ENCODE measurements at regions not wholly inside any gene's neighbourhood (a gene's known extent, or its start where the extent isn't known, plus 50 kb on each side); places are given as distances from the start of the nearest gene placed in this dataset.
"Not testable (repeated sequence)": the region's sequence is repeated elsewhere in the genome, so short reads cannot be mapped to it uniquely, and the experiment has no call there.

DNA sequence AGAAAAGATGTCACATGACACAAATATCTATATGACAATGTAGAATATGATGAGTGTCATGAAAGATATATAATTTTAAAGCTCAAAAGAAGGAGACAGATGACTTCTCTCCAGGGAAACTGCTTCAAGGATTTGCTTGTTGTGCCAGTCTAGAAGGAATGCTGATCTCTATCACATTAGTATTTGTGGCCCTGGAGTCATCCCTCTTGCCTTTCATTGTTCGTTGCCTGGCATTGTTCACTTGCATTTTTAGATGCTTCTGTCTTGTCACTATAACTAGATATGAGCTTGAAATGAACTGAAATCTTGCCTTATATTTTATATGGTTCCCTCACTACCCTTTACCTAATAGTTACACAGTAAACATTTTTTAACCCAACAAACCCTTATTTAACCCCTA lies 207.5 kb downstream of the ZNF608 start:
- no peak for DNase-seq

DNA sequence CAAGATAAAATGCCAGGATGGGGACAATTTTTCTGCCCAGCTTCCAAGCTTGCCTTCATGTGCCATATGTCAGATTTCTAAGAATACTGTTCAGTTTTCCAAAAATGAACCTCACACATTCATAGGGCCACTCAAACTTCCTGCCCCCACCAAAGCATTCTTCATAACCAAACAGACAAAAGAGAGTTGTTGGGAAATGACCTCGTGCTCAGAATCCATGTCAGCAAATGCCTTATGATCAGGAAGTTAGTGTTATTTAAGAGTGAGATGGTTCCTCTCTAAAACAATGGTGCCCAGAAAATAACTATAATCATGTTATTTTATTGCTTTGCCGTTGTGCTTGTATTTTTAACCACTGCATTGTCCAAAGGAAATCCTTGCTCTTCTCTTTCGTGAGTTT lies 208.2 kb downstream of the ZNF608 start:
- DNase-seq, result no peak

DNA sequence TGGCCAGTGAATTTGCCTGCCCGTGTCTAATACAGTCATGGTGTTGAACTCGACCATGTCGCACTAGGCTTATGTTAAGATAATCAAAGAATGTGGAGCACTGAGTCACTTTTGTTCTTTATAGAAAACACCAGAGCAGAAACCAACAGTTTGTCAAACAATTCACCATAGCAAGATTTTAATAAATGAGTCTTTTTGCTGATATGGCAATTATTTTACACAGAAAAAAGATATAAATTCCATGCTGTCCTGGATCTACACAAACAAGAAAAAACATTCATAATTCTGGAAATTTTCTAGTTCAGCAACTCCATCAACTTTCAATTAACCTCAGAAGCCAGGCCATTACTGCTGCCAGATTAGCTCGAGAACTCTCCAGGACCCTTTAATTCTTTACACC lies 208.9 kb downstream of the ZNF608 start:
- no peak for DNase-seq

DNA sequence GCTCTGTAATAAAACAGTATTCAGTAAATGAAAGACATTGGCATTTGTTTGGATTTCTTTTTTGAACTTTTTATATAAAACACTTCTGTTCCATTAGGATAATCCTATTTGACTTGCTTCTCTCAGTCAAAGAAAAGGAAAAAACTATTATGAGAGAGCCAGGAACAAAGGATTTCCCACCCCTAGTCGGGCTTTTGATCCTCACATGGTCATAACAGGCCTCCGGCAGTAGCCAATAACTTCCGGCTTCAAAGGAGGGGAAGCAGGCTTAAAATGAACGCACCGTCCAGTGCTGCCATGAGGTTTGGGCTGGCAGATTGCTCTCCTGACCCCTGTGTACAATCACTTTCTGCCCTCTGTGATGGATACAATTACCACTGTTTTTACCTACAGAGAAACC lies 209.3 kb downstream of the ZNF608 start:
- DNase-seq, result no peak

DNA sequence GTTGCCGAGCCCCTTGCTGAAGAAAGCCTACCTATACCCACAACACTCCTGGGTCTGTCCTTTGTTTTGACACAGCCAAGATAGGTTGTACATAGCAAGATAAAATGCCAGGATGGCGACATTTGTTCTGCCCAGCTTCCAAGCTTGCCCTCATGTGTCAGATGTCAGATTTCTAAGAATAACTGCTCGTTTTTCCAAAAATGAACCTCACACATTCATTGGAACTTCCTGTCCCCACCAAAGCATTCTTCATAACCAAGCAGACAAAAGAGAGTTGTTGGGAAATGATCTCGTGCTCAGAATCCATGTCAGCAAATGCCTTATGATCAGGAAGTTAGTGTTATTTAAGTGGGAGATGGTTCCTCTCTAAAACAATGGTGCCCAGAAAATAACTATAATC lies 210.1 kb downstream of the ZNF608 start:
- DNase-seq, result no peak

DNA sequence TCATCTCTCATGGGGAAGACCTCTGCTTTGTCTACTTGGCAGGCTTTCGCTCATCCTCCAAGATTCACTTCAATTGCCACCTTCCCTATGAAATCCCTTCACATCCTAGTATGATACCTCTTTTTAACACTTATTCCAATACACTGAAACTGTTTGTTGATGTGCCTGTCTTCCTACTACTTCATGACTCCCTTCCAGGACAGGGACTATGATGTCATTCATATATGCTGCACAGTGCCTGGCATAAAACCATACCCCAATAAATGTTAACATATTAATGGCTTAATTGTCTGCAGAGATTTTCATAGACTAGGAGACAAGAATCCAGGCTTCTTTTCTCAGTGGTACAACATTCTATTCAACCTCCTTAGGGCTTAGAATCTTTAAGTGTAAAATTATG lies 215.5 kb downstream of the ZNF608 start:
- no peak for DNase-seq

DNA sequence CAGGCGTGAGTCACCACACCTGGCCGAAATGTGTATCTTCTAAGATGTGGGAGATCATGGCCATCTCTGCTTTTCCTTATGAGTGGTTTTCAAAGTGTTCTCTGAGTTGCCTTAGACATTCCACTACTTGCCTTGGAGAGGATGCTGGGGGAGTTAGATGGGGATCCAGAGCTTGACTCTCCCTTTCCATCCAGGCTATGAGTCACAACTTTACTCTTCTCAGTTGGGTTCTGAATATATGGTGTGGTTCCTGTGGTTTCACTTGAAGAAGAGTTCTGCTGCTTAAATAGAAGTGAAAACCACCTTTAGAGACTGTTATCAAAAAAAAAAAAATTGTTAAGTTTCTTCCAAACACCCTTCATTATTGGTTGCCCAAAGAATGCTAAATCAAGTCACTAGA lies 217.6 kb downstream of the ZNF608 start:
- no peak for DNase-seq

DNA sequence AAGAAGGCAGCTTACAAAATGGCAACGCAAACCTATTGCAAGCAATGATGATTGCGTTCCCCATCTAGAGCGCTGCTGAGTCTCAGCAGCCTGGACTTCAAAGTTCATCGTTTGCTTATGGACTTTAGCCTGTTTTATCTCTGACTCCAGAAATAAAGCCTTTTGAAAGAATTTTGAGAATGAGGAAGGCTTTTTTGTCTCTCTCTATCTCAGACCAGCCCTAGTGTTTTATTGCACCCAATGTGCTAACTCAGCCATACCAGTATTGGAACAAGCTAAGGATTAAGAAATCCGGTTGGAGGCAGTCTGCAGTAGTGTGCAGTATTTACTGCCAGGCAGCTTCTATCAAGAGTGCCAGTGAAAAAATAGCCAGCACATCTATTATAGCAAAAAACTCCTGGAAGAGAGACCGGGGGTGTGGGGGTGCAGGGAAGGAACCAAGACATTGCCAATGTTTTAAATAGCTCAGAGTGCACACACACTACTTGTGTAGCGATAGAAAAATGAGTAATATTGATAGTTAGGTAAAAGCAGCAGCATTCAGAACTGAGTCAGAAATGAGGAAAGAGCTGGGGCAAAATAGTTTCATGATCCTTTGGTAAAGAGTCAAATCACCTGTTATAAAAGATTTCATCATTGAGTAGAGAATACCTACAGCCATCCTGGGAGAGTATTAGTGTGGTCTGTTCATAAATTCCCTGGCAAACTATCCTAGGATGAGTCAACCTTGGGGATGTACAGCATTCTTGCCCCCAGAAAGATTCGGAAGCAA lies 219.0 kb downstream of the ZNF608 start:
- DNase-seq, result no peak

DNA sequence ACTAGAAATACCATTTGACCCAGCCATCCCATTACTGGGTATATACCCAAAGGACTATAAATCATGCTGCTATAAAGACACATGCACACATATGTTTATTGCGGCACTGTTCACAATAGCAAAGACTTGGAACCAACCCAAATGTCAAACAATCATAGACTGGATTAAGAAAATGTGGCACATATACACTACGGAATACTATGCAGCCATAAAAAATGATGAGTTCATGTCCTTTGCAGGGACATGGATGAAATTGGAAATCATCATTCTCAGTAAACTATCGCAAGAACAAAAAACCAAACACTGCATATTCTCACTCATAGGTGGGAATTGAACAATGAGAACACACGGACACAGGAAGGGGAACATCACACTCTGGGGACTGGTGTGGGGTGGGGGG lies 220.4 kb downstream of the ZNF608 start:
- not testable (repeated sequence) for DNase-seq

DNA sequence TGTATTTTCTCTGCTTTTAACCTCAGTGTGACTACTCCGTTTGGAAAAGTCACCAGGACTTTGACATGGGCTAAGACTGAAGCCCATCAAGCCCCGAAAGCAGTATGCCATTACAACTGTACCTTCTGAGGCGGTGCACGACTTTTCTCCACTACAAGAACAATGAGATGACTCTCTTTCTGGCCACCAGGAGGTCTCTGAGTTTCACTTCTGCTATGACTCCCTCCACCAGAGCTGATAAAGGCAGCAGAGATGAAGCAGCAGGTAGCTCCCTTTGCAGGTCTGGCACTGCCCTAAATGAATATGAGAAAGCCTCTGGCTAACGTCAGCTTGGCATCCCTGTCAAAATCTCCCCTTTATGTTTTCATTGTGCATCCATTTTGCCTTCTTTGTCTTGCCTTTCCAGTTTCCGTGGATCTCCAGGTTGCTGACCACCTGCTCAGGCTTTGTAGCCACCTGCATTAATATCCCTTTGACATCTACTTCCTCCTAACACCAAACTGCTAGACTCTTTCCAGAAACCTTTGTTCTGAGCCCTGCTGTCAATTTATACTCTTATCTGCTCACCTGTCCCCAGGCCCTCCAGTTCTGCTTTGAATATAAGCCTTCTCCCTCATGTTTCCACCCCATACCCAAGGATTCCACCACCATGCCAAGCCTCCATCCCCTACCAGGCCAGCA lies 221.7 kb downstream of the ZNF608 start:
- no peak for DNase-seq

DNA sequence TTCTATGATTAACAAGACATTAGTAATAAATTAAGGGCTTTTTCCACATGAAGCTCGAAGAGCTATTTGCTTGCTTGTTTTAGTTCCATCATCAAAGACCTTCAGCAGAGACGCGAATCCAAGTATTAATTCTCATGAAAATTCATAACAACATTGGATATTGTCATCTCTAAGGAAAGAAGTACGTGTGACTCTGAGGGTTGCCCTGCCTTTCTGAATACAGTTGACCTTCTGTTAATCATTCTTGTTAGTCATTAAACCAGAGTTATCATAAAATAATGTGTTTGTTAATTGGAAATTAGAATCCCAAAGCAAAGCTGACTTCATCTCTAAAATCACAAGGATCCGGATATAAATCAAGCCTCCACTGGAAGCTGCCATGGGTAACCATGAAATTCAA lies 222.5 kb downstream of the ZNF608 start:
- no peak for DNase-seq

DNA sequence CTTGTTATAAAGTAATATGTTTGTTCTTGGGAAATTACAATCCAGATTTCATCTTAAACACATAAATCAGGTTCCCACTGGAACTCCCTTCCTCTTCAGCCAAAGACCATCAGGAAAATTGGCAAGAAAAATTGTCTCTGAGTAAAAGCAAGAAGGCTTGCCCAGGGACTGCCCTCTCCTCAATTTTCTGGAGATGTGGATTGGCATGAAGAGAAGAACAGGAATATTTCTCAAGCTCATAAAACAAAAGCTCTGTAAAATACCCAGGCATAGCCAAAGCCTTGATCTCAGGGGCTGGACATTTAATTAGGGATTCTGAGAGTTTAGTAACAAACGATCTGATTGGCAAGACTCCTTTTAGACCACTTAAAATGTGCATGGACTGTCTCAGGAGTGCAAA lies 223.4 kb downstream of the ZNF608 start:
- DNase-seq, result no peak

DNA sequence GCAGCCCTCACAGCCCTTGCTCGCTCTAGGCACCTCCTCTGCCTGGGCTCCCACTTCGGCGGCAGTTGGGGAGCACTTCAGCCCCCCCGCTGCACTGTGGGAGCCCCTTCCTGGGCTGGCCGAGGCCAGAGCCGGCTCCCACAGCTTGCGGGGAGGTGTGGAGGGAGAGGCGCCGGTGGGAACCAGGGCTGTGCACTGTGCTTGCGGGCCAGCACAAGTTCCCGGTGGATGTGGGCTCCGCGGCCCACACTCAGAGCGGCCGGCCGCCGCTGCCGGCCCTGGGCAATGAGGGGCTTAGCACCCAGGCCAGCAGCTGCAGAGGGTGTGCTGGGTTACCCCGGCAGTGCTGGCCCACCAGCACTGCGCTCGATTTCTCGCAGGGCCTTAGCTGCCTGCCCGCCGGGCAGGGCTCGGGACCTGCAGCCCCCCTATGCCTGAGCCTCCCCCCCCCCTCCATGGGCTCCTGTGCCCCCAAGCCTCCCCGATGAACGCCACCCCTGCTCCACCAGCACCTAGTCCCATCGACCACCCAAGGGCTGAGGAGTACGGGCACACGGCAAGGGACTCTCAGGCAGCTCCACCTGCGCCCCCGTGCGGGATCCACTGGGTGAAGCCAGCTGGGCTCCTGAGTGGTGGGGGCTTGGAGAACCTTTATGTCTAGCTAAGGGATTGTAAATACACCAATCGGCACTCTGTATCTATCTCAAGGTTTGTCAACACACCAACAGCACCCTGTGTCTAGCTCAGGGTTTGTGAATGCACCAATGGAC lies 224.8 kb downstream of the ZNF608 start:
- no peak for DNase-seq

DNA sequence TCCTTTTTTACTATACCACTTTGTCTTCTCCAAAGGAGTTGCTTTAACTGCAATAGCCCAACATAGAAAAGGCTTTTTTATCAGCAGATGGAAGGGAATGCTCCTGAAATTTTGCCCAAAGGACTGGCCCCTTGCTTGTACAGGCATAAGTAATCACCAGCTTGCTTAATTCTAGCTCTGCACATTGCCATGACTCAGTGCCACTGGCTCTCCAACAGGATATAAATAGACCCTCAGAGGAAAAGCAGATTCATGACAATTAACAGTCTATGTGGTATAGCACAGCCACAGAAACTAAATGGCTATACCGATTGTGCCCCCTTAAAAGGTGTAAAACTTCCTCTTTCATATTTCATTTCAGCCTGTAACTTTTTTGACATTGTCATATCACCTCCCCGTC lies 227.0 kb downstream of the ZNF608 start:
- peak; percentile 13 for DNase-seq

DNA sequence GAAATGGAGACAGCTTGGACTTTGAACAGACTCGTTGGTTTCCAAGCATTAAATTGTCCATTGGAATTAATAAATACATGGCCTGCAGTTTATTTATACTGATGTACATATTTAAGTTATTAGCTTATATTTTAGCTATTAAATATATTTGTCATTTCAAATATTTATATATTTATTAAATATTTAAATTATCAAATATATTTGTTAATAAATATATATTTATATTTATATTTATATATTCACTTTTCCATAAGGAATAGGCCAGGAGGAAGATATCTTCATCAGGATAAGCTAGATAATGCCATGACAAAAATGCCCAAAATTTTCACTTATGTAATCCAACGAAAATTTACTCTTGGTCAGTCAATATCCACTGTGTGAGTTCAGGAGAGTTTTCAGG lies 229.9 kb downstream of the ZNF608 start:
- DNase-seq, result no peak

DNA sequence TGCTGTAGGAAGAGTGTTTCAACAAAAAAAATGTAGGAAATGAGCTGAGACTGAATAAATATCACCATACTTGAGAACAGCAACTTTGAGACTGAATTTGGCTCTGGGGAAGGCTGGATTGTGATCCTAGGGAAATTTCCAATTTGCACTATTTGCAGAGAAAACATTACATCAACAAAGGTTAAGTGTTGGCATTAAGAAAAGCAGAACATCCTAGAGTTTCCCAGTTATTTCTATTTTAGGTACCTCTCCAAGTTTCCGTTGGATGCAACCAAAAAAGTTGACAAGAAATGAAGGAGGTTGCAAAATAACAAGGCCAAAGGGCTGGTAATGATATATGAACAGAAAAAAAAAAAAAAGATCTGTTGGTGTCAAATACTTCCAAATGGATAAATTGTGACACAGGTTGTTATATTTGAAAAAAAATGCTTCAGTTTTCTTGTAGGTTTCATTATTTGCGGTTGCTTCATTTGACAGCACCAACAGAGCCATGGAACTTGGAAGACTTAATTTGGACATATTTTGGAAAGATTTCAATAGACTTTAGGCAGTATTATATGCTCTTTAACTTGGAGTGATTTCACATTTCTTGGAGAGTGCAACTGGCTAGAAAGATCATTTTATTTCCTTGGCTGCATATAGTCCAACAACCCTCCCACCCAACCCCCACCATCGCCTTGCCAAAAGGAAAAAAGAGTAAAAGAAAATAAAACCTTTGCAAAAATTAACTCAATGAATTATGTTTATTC lies 230.8 kb downstream of the ZNF608 start:
- DNase-seq, result no peak

DNA sequence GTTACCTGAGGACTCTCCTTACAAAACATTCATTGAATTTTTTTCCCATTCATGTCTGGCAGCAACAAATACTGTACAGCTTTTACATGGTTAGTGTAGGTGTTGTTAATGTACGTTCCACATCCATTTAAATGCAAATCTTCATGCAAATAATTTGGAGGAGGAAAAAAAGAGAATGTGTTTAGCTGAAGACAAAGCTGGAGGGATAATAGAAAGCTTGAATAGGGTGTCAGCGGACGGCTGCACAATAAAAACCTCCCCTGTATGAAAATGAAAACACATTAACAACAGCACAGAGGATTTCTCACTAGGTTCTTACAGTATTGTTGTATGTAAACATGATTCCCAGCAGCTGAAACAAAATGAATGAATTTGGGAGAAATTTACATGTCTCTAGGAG lies 231.5 kb downstream of the ZNF608 start:
- no peak for DNase-seq

DNA sequence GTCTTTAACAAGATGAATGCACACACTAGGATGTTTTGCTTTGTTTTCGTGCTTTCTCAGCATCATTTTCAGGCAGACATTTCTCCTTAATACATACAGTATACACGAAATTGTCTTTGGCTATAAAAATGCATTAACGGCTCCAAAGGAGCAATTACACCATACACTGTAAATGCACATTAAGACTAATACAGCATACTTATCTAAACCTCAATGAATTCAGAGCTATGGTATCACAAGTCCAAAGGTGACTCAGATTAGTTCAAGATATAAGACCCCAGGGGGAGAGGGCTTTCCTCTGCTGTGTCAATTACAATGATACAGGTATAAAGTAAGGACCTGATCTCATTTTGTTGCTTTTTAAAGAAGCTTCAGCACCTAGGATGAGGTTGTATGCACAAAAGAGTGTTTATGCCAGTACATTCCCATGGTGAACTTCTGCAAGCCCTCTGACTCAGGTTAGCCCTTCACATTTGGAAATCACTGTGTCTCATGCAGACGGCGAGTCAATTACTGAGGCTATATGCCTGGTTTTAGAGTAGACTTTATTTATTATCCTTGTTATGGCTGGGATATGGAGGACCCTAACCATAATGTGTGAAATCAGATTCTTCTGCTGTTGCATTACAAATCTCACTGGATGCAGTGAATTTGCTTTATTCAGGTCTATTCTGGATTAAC lies 233.3 kb downstream of the ZNF608 start:
- DNase-seq, result no peak

DNA sequence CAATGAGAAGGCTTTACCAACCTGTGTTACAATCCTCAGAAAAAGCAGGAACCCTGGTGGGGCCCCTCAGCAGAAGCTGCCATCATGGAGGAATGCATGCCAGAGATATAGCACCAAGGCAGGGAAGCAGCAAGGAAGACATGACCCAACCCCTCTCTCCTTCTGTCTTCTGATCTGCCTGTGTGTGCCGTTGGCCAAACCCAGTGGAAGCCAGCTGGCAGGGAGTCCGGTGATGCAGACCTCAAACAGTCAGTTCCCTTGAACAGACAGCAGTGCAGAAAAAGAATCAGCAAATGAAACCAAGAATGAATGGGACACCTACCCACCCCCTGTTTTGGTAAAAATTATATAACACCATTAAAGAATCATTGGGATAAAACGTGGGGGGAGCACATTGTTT lies 234.2 kb downstream of the ZNF608 start:
- DNase-seq, result no peak

DNA sequence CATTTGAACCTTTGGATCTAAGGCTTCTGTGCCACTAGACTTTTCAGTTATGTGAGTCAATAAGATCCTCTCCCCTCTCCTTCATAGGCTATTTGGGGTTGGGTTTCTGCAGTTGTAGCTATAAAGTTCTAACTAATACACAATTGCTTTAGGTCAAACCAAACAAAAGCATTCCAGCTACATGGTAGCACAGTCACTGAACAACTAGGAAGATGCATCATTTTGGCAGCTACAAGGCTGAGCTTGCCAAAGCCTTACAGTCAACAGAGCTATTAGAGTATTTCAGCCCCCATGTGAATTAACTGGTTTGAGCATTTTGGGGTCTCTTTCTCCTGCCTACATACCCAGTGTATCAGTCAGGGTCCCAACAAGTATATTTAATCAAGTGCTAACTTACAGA lies 234.6 kb downstream of the ZNF608 start:
- no peak for DNase-seq

DNA sequence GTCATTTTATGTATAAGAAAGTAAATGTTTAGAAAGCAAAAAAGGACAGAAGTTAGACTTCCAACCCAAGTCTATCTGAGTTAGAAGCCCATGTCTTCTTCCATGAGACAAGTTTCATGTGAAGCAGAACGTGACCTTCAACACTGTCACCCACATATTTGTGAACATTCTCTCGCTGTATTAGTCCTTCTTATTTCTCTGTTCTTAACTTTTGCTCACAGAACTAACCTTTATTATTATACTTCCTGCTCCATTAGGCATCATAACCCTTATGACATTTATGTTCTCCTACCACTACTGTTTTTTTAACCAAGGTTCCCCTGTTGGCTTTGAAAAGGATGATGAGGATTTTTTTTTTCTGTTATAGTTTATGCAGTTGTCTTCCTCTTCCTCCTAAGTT lies 238.8 kb downstream of the ZNF608 start:
- DNase-seq, result no peak

DNA sequence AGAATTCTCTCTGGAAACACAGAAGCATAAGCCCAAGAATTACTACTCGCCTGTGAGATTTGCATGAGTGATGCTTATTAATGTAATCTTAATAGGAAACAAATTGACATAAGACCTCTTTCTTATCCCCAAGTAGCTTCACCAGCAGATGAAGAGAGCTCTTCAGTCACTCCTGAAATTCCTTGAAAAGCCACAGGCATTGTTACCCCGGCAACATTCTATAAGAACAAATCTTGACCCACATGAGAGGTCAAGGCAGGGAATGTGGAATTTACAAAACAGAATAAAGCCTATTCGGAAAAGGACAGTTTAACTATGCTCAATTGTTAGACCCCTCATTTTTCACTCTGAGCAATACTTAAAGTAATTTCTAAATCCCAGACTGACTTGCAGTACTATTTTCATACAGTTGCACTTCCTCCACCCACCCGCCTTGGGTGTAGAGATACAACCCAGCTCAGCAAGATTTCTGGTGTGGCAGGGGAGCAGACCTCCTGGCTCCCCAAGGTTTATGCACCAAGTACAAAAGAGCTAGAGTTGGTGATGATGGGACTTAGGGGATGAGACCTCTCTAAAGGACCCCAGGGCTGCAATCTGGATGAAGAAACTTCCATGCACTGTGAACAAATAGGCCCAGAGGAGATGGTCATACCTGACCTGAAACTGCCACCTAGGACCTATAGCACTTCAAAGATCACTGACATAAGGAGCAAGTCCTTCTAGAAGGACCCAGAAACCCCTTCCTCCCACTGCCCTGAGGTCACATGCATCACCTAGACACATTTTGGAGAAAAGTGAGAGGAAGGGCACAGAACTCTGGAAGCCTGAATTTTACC lies 242.1 kb downstream of the ZNF608 start:
- no peak for DNase-seq

Measured in NCI-H1694 treated with DMSO at 0.1 percent for 48 hours (cell line).